SK-N-SH (cell line): ENCODE measurements at regions not wholly inside any gene's neighbourhood (a gene's known extent, or its start where the extent isn't known, plus 50 kb on each side); places are given as distances from the start of the nearest gene placed in this dataset.

Experiments used
- CTCF ChIA-PET: fragments of 300-600, 350-600 bp; formaldehyde crosslinking; extraction: SDS; loops from one replicate; lab custom pipeline; 2021; lab: Yijun Ruan, JAX
- POLR2A ChIA-PET: fragments of 350-600 bp; sonication (Branson Sonifier 250); formaldehyde crosslinking; extraction: SDS; loops from one replicate; lab custom pipeline; 2020; ENCODE audit warnings: antibody characterized with exemption, inconsistent platforms; lab: Yijun Ruan, JAX
- DNase-seq: peaks from one replicate; pipeline ENCODE4 v3.0.0; 2012
- H2AFZ ChIP-seq: fragments of 200-600 bp; sonication (generic); 2 replicates; pipeline ENCODE4 v1.8.1; 2016; ENCODE audit warnings: antibody characterized with exemption, mild to moderate bottlenecking, low read depth
- H3F3A ChIP-seq: fragments of 200-600 bp; sonication (generic); replicated peaks from 2 replicates; pipeline ENCODE3; 2016; ENCODE audit warnings: antibody characterized with exemption, mild to moderate bottlenecking; ENCODE audit not compliant: insufficient read depth
- H3K27ac ChIP-seq, 2 experiments: fragments of 200-500 bp in 1 of 2; fragments of 200-600 bp in 1 of 2; sonication (Bioruptor generic) in 1 of 2; sonication (generic), shearing (Covaris generic) in 1 of 2; 2 replicates each; pipeline versions ENCODE4 v1.5.1 to v1.6.1; 2014 to 2016; ENCODE audit warnings: low read depth in 2 of 2, inconsistent platforms in 1 of 2, low read length in 1 of 2, mild to moderate bottlenecking in 1 of 2, mixed read lengths in 1 of 2
- H3K27me3 ChIP-seq: fragments of 200-600 bp; sonication (generic), shearing (Covaris generic); 2 replicates; pipeline ENCODE4 v1.6.1; 2016; ENCODE audit warnings: mixed run types; ENCODE audit not compliant: insufficient read depth
- H3K36me3 ChIP-seq, 2 experiments: fragments of 200-500 bp in 1 of 2; fragments of 200-600 bp in 1 of 2; sonication (Bioruptor generic) in 1 of 2; sonication (generic) in 1 of 2; replicated peaks in 1 of 2; 2 replicates each; pipeline versions ENCODE3 to v1.5.1; 2014 to 2016; ENCODE audit warnings: low read length in 1 of 2, mild to moderate bottlenecking in 1 of 2; ENCODE audit not compliant: insufficient read depth in 2 of 2, control insufficient read depth in 1 of 2
- H3K4me1 ChIP-seq, 2 experiments: fragments of 200-500 bp in 1 of 2; fragments of 200-600 bp in 1 of 2; sonication (Bioruptor generic) in 1 of 2; sonication (generic), shearing (Covaris generic) in 1 of 2; 2 replicates each; pipeline versions ENCODE4 v1.5.1 to v1.6.1; 2014 to 2016; ENCODE audit warnings: low read depth in 1 of 2, low read length in 1 of 2, mixed run types in 1 of 2; ENCODE audit not compliant: insufficient read depth in 2 of 2, control insufficient read depth in 1 of 2
- H3K4me2 ChIP-seq: fragments of 200-600 bp; sonication (generic), shearing (Covaris generic); 2 replicates; pipeline ENCODE4 v1.6.1; 2017; ENCODE audit warnings: mixed run types
- H3K4me3 ChIP-seq, 2 experiments: fragments of 200-500 bp in 1 of 2; fragments of 200-600 bp in 1 of 2; sonication (Bioruptor generic) in 1 of 2; sonication (generic), shearing (Covaris generic) in 1 of 2; 2 replicates each; pipeline versions ENCODE4 v1.5.1 to v1.8.1; 2014 to 2016; ENCODE audit warnings: low read depth in 2 of 2, inconsistent platforms in 1 of 2, low read length in 1 of 2, mild to moderate bottlenecking in 1 of 2, mixed read lengths in 1 of 2, moderate library complexity in 1 of 2
- H3K79me2 ChIP-seq: fragments of 200-600 bp; sonication (generic); 2 replicates; pipeline ENCODE4 v1.8.1; 2017; ENCODE audit warnings: mild to moderate bottlenecking; ENCODE audit not compliant: insufficient read depth
- H3K9ac ChIP-seq: fragments of 200-600 bp; sonication (generic); 2 replicates; pipeline ENCODE4 v1.6.1; 2017; ENCODE audit warnings: mixed run types
- H3K9me2 ChIP-seq: fragments of 200-600 bp; sonication (generic); 2 replicates; pipeline ENCODE4 v1.6.1; 2017; ENCODE audit warnings: mixed run types
- H3K9me3 ChIP-seq: fragments of 200-600 bp; sonication (generic); 2 replicates; pipeline ENCODE4 v1.6.1; 2017; ENCODE audit warnings: mixed run types, mild to moderate bottlenecking, moderate library complexity
- H4K20me1 ChIP-seq: fragments of 200-600 bp; sonication (generic); 2 replicates; pipeline ENCODE4 v1.6.1; 2017; ENCODE audit warnings: mild to moderate bottlenecking, mixed run types; ENCODE audit not compliant: insufficient read depth
- CTCF ChIP-seq: fragments of 200-600 bp; sonication (generic); IDR thresholded peaks from 2 replicates; pipeline ENCODE4 v1.6.1; 2017; ENCODE audit warnings: antibody characterized with exemption, mild to moderate bottlenecking, moderate library complexity
- EZH2phosphoT487 ChIP-seq: fragments of 200-600 bp; sonication (generic); IDR thresholded peaks from 2 replicates; pipeline ENCODE4 v1.6.1; 2017; ENCODE audit warnings: low read depth, mixed run types, mild to moderate bottlenecking, antibody characterized with exemption, moderate library complexity, borderline replicate concordance
- FOXJ3 ChIP-seq: sonication (generic); formaldehyde crosslinking; IDR thresholded peaks from 2 replicates; pipeline ENCODE4 v1.5.1; 2020; ENCODE audit warnings: mild to moderate bottlenecking, missing genetic modification reagents
- GATA2 ChIP-seq: sonication (generic); formaldehyde crosslinking; IDR thresholded peaks from 2 replicates; pipeline ENCODE4 v1.5.0; 2020; ENCODE audit warnings: mild to moderate bottlenecking, missing genetic modification reagents
- JUND ChIP-seq: IDR thresholded peaks from 2 replicates; pipeline ENCODE4 v1.4.0; 2012
- NFIC ChIP-seq: IDR thresholded peaks from 2 replicates; pipeline ENCODE4 v1.4.0; 2012; ENCODE audit warnings: borderline replicate concordance
- NRF1 ChIP-seq: IDR thresholded peaks from 2 replicates; pipeline ENCODE4 v1.6.1; 2012; ENCODE audit warnings: low read depth, mild to moderate bottlenecking, low read length
- PBX3 ChIP-seq: IDR thresholded peaks from 2 replicates; pipeline ENCODE4; 2012
- RAD21 ChIP-seq: IDR thresholded peaks from 2 replicates; pipeline ENCODE4 v1.6.1; 2012; ENCODE audit warnings: mild to moderate bottlenecking, low read length
- RXRA ChIP-seq: IDR thresholded peaks from 2 replicates; pipeline ENCODE4 v1.4.0; 2012; ENCODE audit warnings: low read depth, mild to moderate bottlenecking, borderline replicate concordance
- SIN3A ChIP-seq: IDR thresholded peaks from 2 replicates; pipeline ENCODE4 v1.6.1; 2012; ENCODE audit warnings: low read depth, mild to moderate bottlenecking, low read length, moderate library complexity, borderline replicate concordance
- SMC3 ChIP-seq: IDR thresholded peaks from 2 replicates; pipeline ENCODE4 v1.6.1; 2012; ENCODE audit warnings: low read depth, low read length, improper control_type of control experiment
- TAF1 ChIP-seq: IDR thresholded peaks from 2 replicates; pipeline ENCODE4 v1.6.1; 2012; ENCODE audit warnings: low read depth, mild to moderate bottlenecking, low read length, moderate library complexity, borderline replicate concordance
- TCF12 ChIP-seq: IDR thresholded peaks from 2 replicates; pipeline ENCODE4 v1.4.0; 2012
- TEAD4 ChIP-seq: IDR thresholded peaks from 2 replicates; pipeline ENCODE4 v1.4.0; 2012; ENCODE audit warnings: mild to moderate bottlenecking, borderline replicate concordance; ENCODE audit not compliant: insufficient read depth
- WGBS: methylation state at CpG from one replicate; pipeline ENCODE4 v1.1.6; 2017; ENCODE audit warnings: low lambda C conversion rate; 5-methylcytosine and 5-hydroxymethylcytosine counted together

- no peaks in the 10 kb centered on the region for H3K9me2 ChIP-seq
- CTCF ChIA-PET = no interaction called here
Measured at GRCh38 chr6:100126790-100127484, 132.9 kb upstream of the MCHR2 start.

GRCh38 chr6:100121854-100122609 lies 128.0 kb upstream of the MCHR2 start:
- no peak for DNase-seq
- Histone ChIP-seq H3K4me2 (no peak overlapping the region), H3K27me3 (peaks cover 33% of the 10 kb centered on the region; the same call in 1 of the 2 replicates), H3K4me3 (no peak overlapping the region), H3K9me2 (no peaks in the 10 kb centered on the region), H3K27ac (no peak overlapping the region), H2AFZ (no peak overlapping the region), H3F3A (no peaks in the 10 kb centered on the region), H3K36me3 (no peaks in the 10 kb centered on the region), H3K9me3 (no peaks in the 10 kb centered on the region), H3K4me1 (no peaks in the 10 kb centered on the region), H3K79me2 (no peaks in the 10 kb centered on the region), H4K20me1 (no peaks in the 10 kb centered on the region), H3K9ac (no peak overlapping the region)
- 7% methylated on average over 2 of the region's 2 CpGs for WGBS
- no peak for TF ChIP-seq RXRA
- ChIA-PET POLR2A (no interaction called here), CTCF (no interaction called here)

More at GRCh38 chr6:100126790-100127484, 132.9 kb upstream of the MCHR2 start:
- Histone ChIP-seq H3K27me3 (peaks cover 15% of the 10 kb centered on the region; the same call in 1 of the 2 replicates), H2AFZ (no peak overlapping the region), H3K4me1 (no peaks in the 10 kb centered on the region), H4K20me1 (no peaks in the 10 kb centered on the region), H3K36me3 (no peaks in the 10 kb centered on the region), H3K9me3 (peaks cover 7% of the 10 kb centered on the region; the same call in 1 of the 2 replicates), H3K27ac (no peak overlapping the region), H3K79me2 (no peaks in the 10 kb centered on the region), H3K9ac (no peak overlapping the region), H3K4me3 (no peak overlapping the region), H3F3A (no peaks in the 10 kb centered on the region), H3K4me2 (no peak overlapping the region)
- DNase-seq = no peak
- POLR2A ChIA-PET = no interaction called here
- TF ChIP-seq CTCF (0 out of 2 replicates have a peak, but pooled peaks have one; percentile 13), JUND (no peak)
- WGBS = 9% methylated on average over 6 of the region's 6 CpGs

GRCh38 chr6:100119261-100119660 lies 125.2 kb upstream of the MCHR2 start:
- Histone ChIP-seq H3K9me2 (no peaks in the 10 kb centered on the region), H2AFZ (no peak overlapping the region), H3K4me1 (no peaks in the 10 kb centered on the region), H3F3A (no peaks in the 10 kb centered on the region), H3K27me3 (peaks cover 28% of the 10 kb centered on the region; the same call in 1 of the 2 replicates), H3K9ac (no peak overlapping the region), H4K20me1 (no peaks in the 10 kb centered on the region), H3K27ac (no peak overlapping the region), H3K79me2 (no peaks in the 10 kb centered on the region), H3K36me3 (no peaks in the 10 kb centered on the region), H3K4me3 (no peak overlapping the region), H3K9me3 (no peaks in the 10 kb centered on the region), H3K4me2 (no peak overlapping the region)
- CTCF ChIA-PET = interaction anchor here (0.6 kb wide), 1 partner anchor 400 kb away, joined by 4 read pairs; no protein-coding TSS in a partner anchor
- POLR2A ChIA-PET = interaction anchor here (0.7 kb wide), 1 partner anchor 12 kb away, joined by 4 read pairs; no protein-coding TSS in a partner anchor
- no peak for TF ChIP-seq TCF12
- no peak for TF ChIP-seq NFIC
- no peak for TF ChIP-seq GATA2 (CRISPR knock-in tag)
- TF ChIP-seq SIN3A = no peak
- TF ChIP-seq JUND = no peak
- TF ChIP-seq EZH2phosphoT487 = no peak
- no peak for TF ChIP-seq NRF1
- no peak for TF ChIP-seq PBX3
- no peak for TF ChIP-seq TEAD4
- TF ChIP-seq FOXJ3 (CRISPR knock-in tag) = no peak
- TF ChIP-seq SMC3 = no peak
- TF ChIP-seq RAD21 = no peak
- TF ChIP-seq CTCF = no peak
- no peak for TF ChIP-seq TAF1
- whole genome bisulfite sequencing = 4% methylated on average over 4 of the region's 4 CpGs
- DNase-seq = no peak
